Natural killer cell (primary cell): ENCODE measurements at regions not wholly inside any gene's neighbourhood (a gene's known extent, or its start where the extent isn't known, plus 50 kb on each side); places are given as distances from the start of the nearest gene placed in this dataset.
A peak's percentile ranks its signal among the peaks of the same experiment; 100 is the strongest.

Experiments
- ATAC-seq, 3 donors: fragments of 150-1000 bp in 2 of 3; fragments of 200-7000 bp in 1 of 3; cut with Tn5 transposase; 1 replicate in 1 of 3; 2 replicates in 2 of 3; pipeline ENCODE4 v1.10.0; 2021; ENCODE audit warnings: mild to moderate bottlenecking in 2 of 3, moderate library complexity in 2 of 3
- DNase-seq, 2 donors: peaks; one replicate each; pipeline versions ENCODE4 v3.0.0 to v3.0.0-alpha.2; 2013 to 2021; ENCODE audit warnings: mixed read lengths in 1 of 2
- H3K27ac ChIP-seq: one replicate; pipeline ENCODE4 v1.5.1; 2013; ENCODE audit warnings: mild to moderate bottlenecking, low read length
- H3K27me3 ChIP-seq: one replicate; pipeline ENCODE4 v1.6.1; 2013; ENCODE audit warnings: low read length; ENCODE audit not compliant: control insufficient read depth, insufficient read depth
- H3K36me3 ChIP-seq: one replicate; pipeline ENCODE4 v1.6.1; 2013; ENCODE audit warnings: low read length; ENCODE audit not compliant: control insufficient read depth, insufficient read depth
- H3K4me1 ChIP-seq: one replicate; pipeline ENCODE4 v1.6.1; 2013; ENCODE audit warnings: low read length; ENCODE audit not compliant: control insufficient read depth, insufficient read depth
- H3K4me3 ChIP-seq: one replicate; pipeline ENCODE4 v1.5.1; 2013; ENCODE audit warnings: low read length
- H3K9me3 ChIP-seq: one replicate; pipeline ENCODE4 v1.6.1; 2013; ENCODE audit warnings: low read length; ENCODE audit not compliant: control insufficient read depth, insufficient read depth
- H3K27ac Mint-ChIP-seq, 2 donors: one replicate each; pipeline ENCODE4 v1.8.0; 2022; ENCODE audit warnings: mild to moderate bottlenecking in 2 of 2, mixed read lengths in 2 of 2, moderate library complexity in 1 of 2
- H3K27me3 Mint-ChIP-seq, 2 donors: one replicate each; pipeline ENCODE4 v1.8.0; 2022; ENCODE audit warnings: low read depth in 2 of 2, mixed read lengths in 2 of 2
- H3K36me3 Mint-ChIP-seq: one replicate; pipeline ENCODE4 v1.8.0; 2022; ENCODE audit warnings: mixed read lengths
- H3K4me1 Mint-ChIP-seq, 2 donors: one replicate each; pipeline ENCODE4 v1.8.0; 2022; ENCODE audit warnings: mixed read lengths in 2 of 2
- H3K4me3 Mint-ChIP-seq: one replicate; pipeline ENCODE4 v1.8.0; 2022; ENCODE audit warnings: mild to moderate bottlenecking, moderate library complexity, mixed read lengths
- H3K9me3 Mint-ChIP-seq, 2 donors: one replicate each; pipeline ENCODE4 v1.8.0; 2022; ENCODE audit warnings: mixed read lengths in 2 of 2
- CTCF ChIP-seq: fragments of 200-600 bp; IDR thresholded peaks from one replicate; pipeline ENCODE4 v1.8.0; 2022; ENCODE audit warnings: antibody characterized with exemption
- WGBS: methylation state at CpG from one replicate; pipeline ENCODE4 v1.1.7; 2013; ENCODE audit warnings: missing lambda C conversion rate; ENCODE audit not compliant: insufficient coverage; 5-methylcytosine and 5-hydroxymethylcytosine counted together
- intact Hi-C: fragments of 100-400 bp; cut with micrococcal nuclease; formaldehyde crosslinking; loops from one replicate; pipeline ENCODE4 v1.14.2; 2022

DNA sequence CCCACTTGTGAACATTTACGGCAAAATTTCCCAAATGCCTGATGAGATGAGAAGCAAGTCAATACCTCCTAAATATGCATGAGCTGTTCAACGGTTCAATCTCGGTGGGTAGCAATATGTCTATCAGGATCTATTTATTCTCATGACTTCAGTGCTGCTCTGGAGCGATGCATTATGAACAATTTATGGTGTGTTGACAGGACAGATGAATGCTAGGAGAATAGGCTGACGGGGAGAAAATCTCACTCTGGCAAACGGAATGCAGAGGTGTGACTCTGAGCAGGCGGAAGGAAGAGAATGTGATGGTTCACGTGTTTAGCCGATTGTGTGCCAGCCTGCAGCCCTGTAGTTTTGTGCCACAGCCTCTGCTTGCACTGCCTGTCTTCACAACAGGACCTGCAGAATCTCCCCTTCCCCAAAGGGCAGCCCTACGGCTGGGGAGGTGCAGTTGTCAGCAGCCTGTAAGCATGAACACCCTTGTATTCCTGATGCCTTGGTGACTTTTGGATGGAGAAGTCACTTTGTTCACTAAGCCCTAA, 345.2 kb downstream of the PHKB start:
- Histone ChIP-seq H3K27me3 (no peaks in the 10 kb centered on the region), H3K4me1 (no peaks in the 10 kb centered on the region), H3K9me3 (no peaks in the 10 kb centered on the region), H3K27ac (no peak overlapping the region), H3K4me3 (no peak overlapping the region), H3K36me3 (no peaks in the 10 kb centered on the region)
- WGBS: 93% methylated on average over 10 of the region's 10 CpGs
- no peak for DNase-seq
- Mint-ChIP-seq H3K36me3 (no peaks in the 10 kb centered on the region), H3K4me1 (no peaks in the 10 kb centered on the region), H3K4me3 (no peak overlapping the region), H3K9me3 (peaks cover 4 to 5% of the 10 kb centered on the region in 2 donors), H3K27me3 (no peaks in the 10 kb centered on the region), H3K27ac (no peak overlapping the region)
- ATAC-seq: no peak
- TF ChIP-seq CTCF: no peak
- intact Hi-C loops: no loop called here

- no peaks in the 10 kb centered on the region for H3K27me3 ChIP-seq
- H3K27me3 Mint-ChIP-seq: peaks cover 0 to 8% of the 10 kb centered on the region in 2 donors
These were observed 326.6 kb downstream of the PHKB start for GRCh38 chr16:47787696-47788095.

DNA sequence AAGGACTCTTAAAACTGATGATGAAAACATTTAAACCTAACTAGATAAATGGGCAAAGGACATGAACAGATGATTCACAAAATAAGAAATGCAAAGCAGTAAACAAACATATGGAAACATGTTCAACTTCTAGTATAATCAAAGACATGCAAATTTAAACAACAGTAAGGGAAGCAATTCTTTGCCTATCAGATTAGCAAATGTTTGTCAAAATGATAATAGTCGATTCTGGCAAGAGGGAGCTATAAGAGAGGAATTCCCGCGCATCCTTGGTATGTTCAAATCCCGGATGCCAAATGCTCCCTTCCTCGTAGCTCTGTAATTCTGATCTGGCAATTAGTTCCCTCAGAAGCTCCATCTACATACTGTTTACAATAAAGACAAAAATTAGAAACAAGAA, 320.5 kb downstream of the PHKB start:
- H3K27ac ChIP-seq: no peak overlapping the region
- no peaks in the 10 kb centered on the region for H3K27me3 ChIP-seq
- no peaks in the 10 kb centered on the region for H3K36me3 ChIP-seq
- H3K9me3 Mint-ChIP-seq: no peaks in the 10 kb centered on the region
- H3K4me3 ChIP-seq: no peak overlapping the region
- DNase-seq (no peak), ATAC-seq (no peak)
- no peaks in the 10 kb centered on the region for H3K9me3 ChIP-seq
- peaks cover 11% of the 10 kb centered on the region in 2 donors for H3K4me1 Mint-ChIP-seq
- H3K4me3 Mint-ChIP-seq: no peak overlapping the region
- intact Hi-C loops: no loop called here
- H3K27ac Mint-ChIP-seq: no peak overlapping the region
- 96% methylated on average over 5 of the region's 5 CpGs for WGBS
- H3K27me3 Mint-ChIP-seq: peaks cover 0 to 8% of the 10 kb centered on the region in 2 donors
- peaks cover 6% of the 10 kb centered on the region for H3K4me1 ChIP-seq
- TF ChIP-seq CTCF: no peak
- no peaks in the 10 kb centered on the region for H3K36me3 Mint-ChIP-seq

More at GRCh38 chr16:47787696-47788095, 326.6 kb downstream of the PHKB start:
- no peak for DNase-seq
- Histone ChIP-seq H3K4me3 (no peak overlapping the region), H3K36me3 (no peaks in the 10 kb centered on the region), H3K4me1 (no peaks in the 10 kb centered on the region), H3K27ac (no peak overlapping the region), H3K9me3 (peaks cover 8% of the 10 kb centered on the region)
- Mint-ChIP-seq H3K4me1 (no peaks in the 10 kb centered on the region), H3K4me3 (no peak overlapping the region), H3K27ac (no peak overlapping the region), H3K9me3 (peaks cover 6 to 7% of the 10 kb centered on the region in 2 donors), H3K36me3 (peaks cover 6% of the 10 kb centered on the region)
- intact Hi-C loops: no loop called here
- TF ChIP-seq CTCF: no peak
- no peak for ATAC-seq
- WGBS: 6% methylated on average over 3 of the region's 3 CpGs

DNA sequence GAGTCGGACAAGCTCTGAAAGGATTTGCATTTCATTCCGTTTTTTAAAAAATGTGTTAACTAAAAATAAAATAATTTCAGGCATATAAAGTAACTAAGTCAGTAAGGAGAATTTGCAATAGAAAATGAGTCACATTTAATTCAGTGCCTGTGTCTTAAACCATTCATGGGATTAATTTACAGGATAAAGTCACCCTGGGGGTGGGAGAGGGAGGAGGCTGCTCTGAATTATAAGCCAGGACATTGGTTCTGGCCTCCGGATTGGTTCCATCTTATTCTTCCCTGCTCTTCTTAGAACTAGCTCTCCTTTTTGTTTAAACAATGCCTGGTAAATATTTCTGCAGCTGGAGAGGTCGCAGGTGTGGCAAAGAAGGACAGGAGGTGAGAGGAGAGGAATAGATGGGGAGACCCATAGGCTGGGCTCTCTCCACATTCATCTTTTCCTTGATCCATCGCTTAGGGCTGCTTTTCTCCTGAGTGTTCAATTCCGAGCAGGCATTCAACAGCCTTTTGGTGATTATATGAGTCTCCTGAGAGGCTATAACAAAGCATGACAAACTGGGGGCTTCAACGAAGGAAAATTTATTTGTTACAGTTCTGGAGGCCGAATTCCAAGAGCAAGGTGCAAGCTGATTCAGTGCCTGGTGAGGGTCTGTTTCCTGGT, 319.2 kb downstream of the PHKB start:
- no peaks in the 10 kb centered on the region for H3K27me3 ChIP-seq
- H3K36me3 ChIP-seq: no peaks in the 10 kb centered on the region
- H3K4me3 ChIP-seq: no peak overlapping the region
- no peak overlapping the region for H3K27ac ChIP-seq
- Mint-ChIP-seq H3K4me3 (no peak overlapping the region), H3K4me1 (peaks cover 11% of the 10 kb centered on the region in 2 donors), H3K36me3 (no peaks in the 10 kb centered on the region), H3K9me3 (peaks cover 0 to 2% of the 10 kb centered on the region in 2 donors), H3K27me3 (peaks cover 0 to 4% of the 10 kb centered on the region in 2 donors), H3K27ac (peak overlapping the region; percentile 60 to 86)
- H3K9me3 ChIP-seq: no peaks in the 10 kb centered on the region
- intact Hi-C loops: no loop called here
- H3K4me1 ChIP-seq: peaks cover 6% of the 10 kb centered on the region
- DNase-seq (no peak), ATAC-seq (no peak)
- 97% methylated on average over 5 of the region's 8 CpGs for WGBS
- TF ChIP-seq CTCF: no peak
